ENCODE measurements at regions not wholly inside any gene's neighbourhood (a gene's known extent, or its start where the extent isn't known, plus 50 kb on each side); places are given as distances from the start of the nearest gene placed in this dataset.

GRCh38 chr12:31843398-31844095 is 114.7 kb upstream of the AMN1 start:
- Histone ChIP-seq H4K20me1 (ENCODE audit: insufficient read depth, low read length) (no peaks in the 10 kb centered on the region), H3K4me2 (ENCODE audit: insufficient read depth, low read length) (no peak overlapping the region), H3K27ac (ENCODE audit: low read depth, low read length) (no peak overlapping the region), H3K36me3 (ENCODE audit: insufficient read depth, low read length) (no peaks in the 10 kb centered on the region), H3K79me2 (ENCODE audit: insufficient read depth, low read length) (no peaks in the 10 kb centered on the region), H3K4me3 (ENCODE audit: insufficient read depth, low read length) (no peak overlapping the region), H3K9me3 (ENCODE audit: low read depth, low read length) (peaks cover 4% of the 10 kb centered on the region), H2AFZ (ENCODE audit: low read length) (no peak overlapping the region), H3K4me1 (ENCODE audit: insufficient read depth, low read length) (no peaks in the 10 kb centered on the region), H3K27me3 (ENCODE audit: insufficient read depth, low read length) (no peaks in the 10 kb centered on the region)
- no peak for DNase-seq (ENCODE audit: insufficient read length, low spot score, missing footprints)
- TF ChIP-seq, protein P1, sequence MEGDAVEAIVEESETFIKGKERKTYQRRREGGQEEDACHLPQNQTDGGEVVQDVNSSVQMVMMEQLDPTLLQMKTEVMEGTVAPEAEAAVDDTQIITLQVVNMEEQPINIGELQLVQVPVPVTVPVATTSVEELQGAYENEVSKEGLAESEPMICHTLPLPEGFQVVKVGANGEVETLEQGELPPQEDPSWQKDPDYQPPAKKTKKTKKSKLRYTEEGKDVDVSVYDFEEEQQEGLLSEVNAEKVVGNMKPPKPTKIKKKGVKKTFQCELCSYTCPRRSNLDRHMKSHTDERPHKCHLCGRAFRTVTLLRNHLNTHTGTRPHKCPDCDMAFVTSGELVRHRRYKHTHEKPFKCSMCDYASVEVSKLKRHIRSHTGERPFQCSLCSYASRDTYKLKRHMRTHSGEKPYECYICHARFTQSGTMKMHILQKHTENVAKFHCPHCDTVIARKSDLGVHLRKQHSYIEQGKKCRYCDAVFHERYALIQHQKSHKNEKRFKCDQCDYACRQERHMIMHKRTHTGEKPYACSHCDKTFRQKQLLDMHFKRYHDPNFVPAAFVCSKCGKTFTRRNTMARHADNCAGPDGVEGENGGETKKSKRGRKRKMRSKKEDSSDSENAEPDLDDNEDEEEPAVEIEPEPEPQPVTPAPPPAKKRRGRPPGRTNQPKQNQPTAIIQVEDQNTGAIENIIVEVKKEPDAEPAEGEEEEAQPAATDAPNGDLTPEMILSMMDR (IDR thresholded peaks at IDR 0.05; ENCODE audit: extremely low read depth, low read depth, low read length), result no peak

DNA sequence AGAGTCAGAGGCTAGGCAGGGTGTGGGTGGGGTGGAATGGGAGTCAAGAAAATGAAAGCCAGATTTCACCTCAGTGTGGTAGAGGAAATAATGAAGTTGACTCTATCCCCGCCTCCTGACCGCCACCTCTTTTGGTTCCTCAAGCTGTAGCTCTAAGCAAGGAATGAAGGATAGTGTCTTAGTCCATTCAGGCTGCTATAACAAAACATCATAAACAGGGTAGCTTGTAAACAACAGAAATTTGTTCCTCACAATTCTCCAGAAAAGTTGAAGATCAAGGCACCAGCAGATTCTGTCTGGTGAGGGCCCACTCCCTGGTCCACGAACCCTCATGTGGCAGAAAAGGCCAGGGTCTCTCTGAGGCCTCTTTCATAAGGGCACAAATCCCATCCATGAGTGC is 109.1 kb upstream of the AMN1 start:
- H3K27me3 ChIP-seq (ENCODE audit: insufficient read depth, low read length), result no peaks in the 10 kb centered on the region
- H3K36me3 ChIP-seq (ENCODE audit: insufficient read depth, low read length), result no peaks in the 10 kb centered on the region
- no peaks in the 10 kb centered on the region for H3K9me3 ChIP-seq (ENCODE audit: low read depth, low read length)
- no peaks in the 10 kb centered on the region for H3K4me1 ChIP-seq (ENCODE audit: insufficient read depth, low read length)
- no peaks in the 10 kb centered on the region for H3K79me2 ChIP-seq (ENCODE audit: insufficient read depth, low read length)
- no peak overlapping the region for H3K4me3 ChIP-seq (ENCODE audit: insufficient read depth, low read length)
- H2AFZ ChIP-seq (ENCODE audit: low read length), result no peak overlapping the region
- H3K27ac ChIP-seq (ENCODE audit: low read depth, low read length), result no peak overlapping the region
- no peak overlapping the region for H3K4me2 ChIP-seq (ENCODE audit: insufficient read depth, low read length)
- TF ChIP-seq, protein P1 (IDR thresholded peaks at IDR 0.05; ENCODE audit: extremely low read depth, low read depth, low read length), result no peak
- no peaks in the 10 kb centered on the region for H4K20me1 ChIP-seq (ENCODE audit: insufficient read depth, low read length)
- no peak for DNase-seq (ENCODE audit: insufficient read length, low spot score, missing footprints)

GRCh38 chr12:31835276-31835882 is 106.6 kb upstream of the AMN1 start:
- Histone ChIP-seq H3K4me2 (ENCODE audit: insufficient read depth, low read length) (no peak overlapping the region), H3K4me3 (ENCODE audit: insufficient read depth, low read length) (no peak overlapping the region), H3K4me1 (ENCODE audit: insufficient read depth, low read length) (no peaks in the 10 kb centered on the region), H3K27ac (ENCODE audit: low read depth, low read length) (no peak overlapping the region), H2AFZ (ENCODE audit: low read length) (no peak overlapping the region), H3K27me3 (ENCODE audit: insufficient read depth, low read length) (no peaks in the 10 kb centered on the region), H3K79me2 (ENCODE audit: insufficient read depth, low read length) (no peaks in the 10 kb centered on the region), H3K9me3 (ENCODE audit: low read depth, low read length) (no peaks in the 10 kb centered on the region), H3K36me3 (ENCODE audit: insufficient read depth, low read length) (no peaks in the 10 kb centered on the region), H4K20me1 (ENCODE audit: insufficient read depth, low read length) (no peaks in the 10 kb centered on the region)
- no peak for DNase-seq (ENCODE audit: insufficient read length, low spot score, missing footprints)
- TF ChIP-seq, protein P1 (IDR thresholded peaks at IDR 0.05; ENCODE audit: extremely low read depth, low read depth, low read length), result no peak

DNA sequence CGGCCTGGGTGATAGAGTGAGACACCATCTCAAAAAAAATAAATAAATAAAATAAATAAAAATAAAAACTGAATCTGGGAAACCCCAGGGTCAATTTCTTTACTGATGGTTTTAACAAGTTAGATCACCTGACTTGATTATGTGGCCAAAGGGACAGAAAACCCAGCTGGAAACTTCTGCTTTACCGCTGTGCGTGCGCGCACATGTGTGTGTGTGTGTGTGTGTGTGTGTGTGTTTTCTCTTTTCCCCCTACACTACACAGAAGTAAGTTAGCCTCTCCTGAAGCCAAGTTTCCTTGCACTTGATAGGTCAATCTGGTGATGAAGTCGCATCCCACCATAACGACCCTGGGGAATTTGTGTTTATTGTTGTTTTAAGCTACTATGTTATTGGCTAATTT is 105.3 kb upstream of the AMN1 start:
- Histone ChIP-seq H3K27ac (ENCODE audit: low read depth, low read length) (no peak overlapping the region), H3K36me3 (ENCODE audit: insufficient read depth, low read length) (no peaks in the 10 kb centered on the region), H3K9me3 (ENCODE audit: low read depth, low read length) (no peaks in the 10 kb centered on the region), H3K79me2 (ENCODE audit: insufficient read depth, low read length) (no peaks in the 10 kb centered on the region), H4K20me1 (ENCODE audit: insufficient read depth, low read length) (no peaks in the 10 kb centered on the region), H2AFZ (ENCODE audit: low read length) (no peak overlapping the region), H3K4me1 (ENCODE audit: insufficient read depth, low read length) (no peaks in the 10 kb centered on the region), H3K4me3 (ENCODE audit: insufficient read depth, low read length) (no peak overlapping the region), H3K27me3 (ENCODE audit: insufficient read depth, low read length) (no peaks in the 10 kb centered on the region), H3K4me2 (ENCODE audit: insufficient read depth, low read length) (no peak overlapping the region)
- TF ChIP-seq, protein P1 (IDR thresholded peaks at IDR 0.05; ENCODE audit: extremely low read depth, low read depth, low read length), result no peak
- DNase-seq (ENCODE audit: insufficient read length, low spot score, missing footprints), result no peak
